Immature natural killer cell (primary cell): ENCODE measurements at regions not wholly inside any gene's neighbourhood (a gene's known extent, or its start where the extent isn't known, plus 50 kb on each side); places are given as distances from the start of the nearest gene placed in this dataset.
"Not testable (repeated sequence)": the region's sequence is repeated elsewhere in the genome, so short reads cannot be mapped to it uniquely, and the experiment has no call there.

Experiments
- DNase-seq, 3 donors: peaks; one replicate each; pipeline ENCODE4 v3.0.0; 2022; ENCODE audit warnings: mixed read lengths in 1 of 3
- H3K27ac Mint-ChIP-seq, 6 donors: one replicate each; pipeline ENCODE4 v1.8.0; 2020; ENCODE audit warnings: mixed read lengths in 6 of 6, mild to moderate bottlenecking in 5 of 6, inconsistent platforms in 4 of 6, moderate library complexity in 3 of 6
- H3K27me3 Mint-ChIP-seq, 3 donors: one replicate each; pipeline ENCODE4 v1.8.0; 2020 to 2021; ENCODE audit warnings: low read depth in 3 of 3, mild to moderate bottlenecking in 3 of 3, mixed read lengths in 3 of 3, moderate library complexity in 3 of 3, inconsistent platforms in 1 of 3
- H3K36me3 Mint-ChIP-seq, 3 donors: one replicate each; pipeline ENCODE4 v1.8.0; 2020; ENCODE audit warnings: mixed read lengths in 3 of 3, inconsistent platforms in 2 of 3, mild to moderate bottlenecking in 2 of 3
- H3K4me1 Mint-ChIP-seq, 2 donors: one replicate each; pipeline ENCODE4 v1.8.0; 2020; ENCODE audit warnings: inconsistent platforms in 2 of 2, mild to moderate bottlenecking in 2 of 2, mixed read lengths in 2 of 2, moderate library complexity in 1 of 2
- H3K4me3 Mint-ChIP-seq, 5 donors: one replicate each; pipeline ENCODE4 v1.8.0; 2020; ENCODE audit warnings: mild to moderate bottlenecking in 5 of 5, mixed read lengths in 5 of 5, inconsistent platforms in 3 of 5, moderate library complexity in 3 of 5
- H3K9me3 Mint-ChIP-seq, 6 donors: one replicate each; pipeline ENCODE4 v1.8.0; 2020; ENCODE audit warnings: mild to moderate bottlenecking in 6 of 6, mixed read lengths in 6 of 6, inconsistent platforms in 4 of 6, moderate library complexity in 3 of 6

GRCh38 chr7:17037356-17037755 is 155.6 kb upstream of the AGR3 start:
- DNase-seq, result no peak
- Mint-ChIP-seq H3K4me3 (no peak overlapping the region), H3K27me3 (peaks cover 0 to 2% (median 0%) of the 10 kb centered on the region in 3 donors), H3K4me1 (peaks cover 30 to 44% of the 10 kb centered on the region in 2 donors), H3K36me3 (peaks cover 0 to 3% (median 0%) of the 10 kb centered on the region in 3 donors), H3K27ac (peak overlapping the region in 1 of 6 donors; percentile 57), H3K9me3 (no peaks in the 10 kb centered on the region)

GRCh38 chr7:17038160-17038782 is 156.5 kb upstream of the AGR3 start:
- peaks cover 0 to 3% (median 0%) of the 10 kb centered on the region in 3 donors for H3K36me3 Mint-ChIP-seq
- no peaks in the 10 kb centered on the region for H3K9me3 Mint-ChIP-seq
- peak overlapping the region; percentile 19 to 76 (median 53) for H3K27ac Mint-ChIP-seq
- peak overlapping the region; percentile 46 to 69 (median 62) for H3K4me3 Mint-ChIP-seq
- peak; percentile 17 to 20 (median 19) for DNase-seq
- peaks cover 0 to under 1% (median 0%) of the 10 kb centered on the region in 3 donors for H3K27me3 Mint-ChIP-seq
- H3K4me1 Mint-ChIP-seq, result peaks cover 34 to 50% of the 10 kb centered on the region in 2 donors

GRCh38 chr7:17038783-17039170 is 157.0 kb upstream of the AGR3 start:
- Mint-ChIP-seq H3K36me3 (peaks cover 0 to 3% (median 0%) of the 10 kb centered on the region in 3 donors), H3K4me1 (peaks cover 38 to 55% of the 10 kb centered on the region in 2 donors), H3K9me3 (no peaks in the 10 kb centered on the region), H3K27ac (peak overlapping the region in 4 of 6 donors; percentile 33 to 76 (median 44)), H3K27me3 (no peaks in the 10 kb centered on the region), H3K4me3 (peak overlapping the region in 4 of 5 donors; percentile 24 to 69 (median 64))
- no peak for DNase-seq

GRCh38 chr7:17039372-17039771 is 157.6 kb upstream of the AGR3 start:
- Mint-ChIP-seq H3K27me3 (no peaks in the 10 kb centered on the region), H3K36me3 (peaks cover 0 to 5% (median 0%) of the 10 kb centered on the region in 3 donors), H3K4me1 (peaks cover 42 to 61% of the 10 kb centered on the region in 2 donors), H3K4me3 (no peak overlapping the region), H3K27ac (no peak overlapping the region), H3K9me3 (no peaks in the 10 kb centered on the region)
- DNase-seq, result no peak

- Mint-ChIP-seq H3K4me1 (peaks cover 47 to 66% of the 10 kb centered on the region in 2 donors), H3K27me3 (peaks cover 0 to 4% (median 0%) of the 10 kb centered on the region in 3 donors), H3K36me3 (peaks cover 0 to 5% (median 0%) of the 10 kb centered on the region in 3 donors), H3K27ac (no peak overlapping the region), H3K9me3 (no peaks in the 10 kb centered on the region), H3K4me3 (no peak overlapping the region)
- no peak for DNase-seq
These were observed 158.9 kb upstream of the AGR3 start for GRCh38 chr7:17040716-17041115.

GRCh38 chr7:17041324-17041723 is 159.5 kb upstream of the AGR3 start:
- H3K27me3 Mint-ChIP-seq, result peaks cover 0 to 4% (median 0%) of the 10 kb centered on the region in 3 donors
- H3K36me3 Mint-ChIP-seq, result peaks cover 0 to 5% (median 0%) of the 10 kb centered on the region in 3 donors
- DNase-seq, result no peak
- H3K27ac Mint-ChIP-seq, result no peak overlapping the region
- no peak overlapping the region for H3K4me3 Mint-ChIP-seq
- peaks cover 47 to 66% of the 10 kb centered on the region in 2 donors for H3K4me1 Mint-ChIP-seq
- H3K9me3 Mint-ChIP-seq, result no peaks in the 10 kb centered on the region

GRCh38 chr7:17042211-17042610 is 160.4 kb upstream of the AGR3 start:
- Mint-ChIP-seq H3K9me3 (no peaks in the 10 kb centered on the region), H3K4me1 (peaks cover 47 to 64% of the 10 kb centered on the region in 2 donors), H3K4me3 (no peak overlapping the region), H3K36me3 (peaks cover 0 to 5% (median 0%) of the 10 kb centered on the region in 3 donors), H3K27ac (no peak overlapping the region), H3K27me3 (peaks cover 0 to 4% (median 0%) of the 10 kb centered on the region in 3 donors)
- DNase-seq, result no peak

GRCh38 chr7:17043012-17043877 is 161.5 kb upstream of the AGR3 start:
- Mint-ChIP-seq H3K4me1 (peaks cover 36 to 54% of the 10 kb centered on the region in 2 donors), H3K4me3 (peak overlapping the region in 4 of 5 donors; percentile 3 to 56 (median 30)), H3K27ac (peak overlapping the region in 2 of 6 donors; percentile 2 to 57), H3K27me3 (peaks cover 0 to 4% (median 0%) of the 10 kb centered on the region in 3 donors), H3K9me3 (no peaks in the 10 kb centered on the region), H3K36me3 (peaks cover 0 to 5% (median 0%) of the 10 kb centered on the region in 3 donors)
- no peak for DNase-seq

- Mint-ChIP-seq H3K36me3 (peaks cover 0 to 3% (median 0%) of the 10 kb centered on the region in 3 donors), H3K27ac (peak overlapping the region in 1 of 6 donors; percentile 76), H3K9me3 (no peaks in the 10 kb centered on the region), H3K27me3 (peaks cover 0 to 4% (median 0%) of the 10 kb centered on the region in 3 donors), H3K4me1 (peaks cover 27 to 44% of the 10 kb centered on the region in 2 donors), H3K4me3 (no peak overlapping the region)
- DNase-seq, result no peak
These were observed 162.6 kb upstream of the AGR3 start for GRCh38 chr7:17044396-17044795.

- no peak overlapping the region for H3K4me3 Mint-ChIP-seq
- H3K4me1 Mint-ChIP-seq, result peaks cover 26 to 44% of the 10 kb centered on the region in 2 donors
- peak overlapping the region in 1 of 6 donors; percentile 76 for H3K27ac Mint-ChIP-seq
- DNase-seq, result no peak
- H3K36me3 Mint-ChIP-seq, result peaks cover 0 to 3% (median 0%) of the 10 kb centered on the region in 3 donors
- H3K27me3 Mint-ChIP-seq, result peaks cover 0 to 4% (median 0%) of the 10 kb centered on the region in 3 donors
- no peaks in the 10 kb centered on the region for H3K9me3 Mint-ChIP-seq
These were observed 163.1 kb upstream of the AGR3 start for GRCh38 chr7:17044861-17045260.

GRCh38 chr7:17046259-17046658 is 164.5 kb upstream of the AGR3 start:
- Mint-ChIP-seq H3K9me3 (no peaks in the 10 kb centered on the region), H3K27ac (no peak overlapping the region), H3K27me3 (peaks cover 0 to 4% (median 0%) of the 10 kb centered on the region in 3 donors), H3K4me3 (no peak overlapping the region), H3K36me3 (peaks cover 0 to 3% (median 0%) of the 10 kb centered on the region in 3 donors), H3K4me1 (peaks cover 24 to 43% of the 10 kb centered on the region in 2 donors)
- DNase-seq, result no peak

- Mint-ChIP-seq H3K4me3 (no peak overlapping the region), H3K27ac (no peak overlapping the region), H3K9me3 (no peaks in the 10 kb centered on the region), H3K36me3 (peaks cover 0 to 3% (median 0%) of the 10 kb centered on the region in 3 donors), H3K27me3 (peaks cover 0 to 4% (median 0%) of the 10 kb centered on the region in 3 donors), H3K4me1 (peaks cover 21 to 39% of the 10 kb centered on the region in 2 donors)
- DNase-seq, result no peak
These were observed 164.9 kb upstream of the AGR3 start for GRCh38 chr7:17046666-17047065.

GRCh38 chr7:17053164-17053563 is 171.4 kb upstream of the AGR3 start:
- DNase-seq, H3K9me3 Mint-ChIP-seq, H3K4me3 Mint-ChIP-seq, H3K36me3 Mint-ChIP-seq, H3K27ac Mint-ChIP-seq, H3K27me3 Mint-ChIP-seq, H3K4me1 Mint-ChIP-seq: not testable (repeated sequence)

GRCh38 chr7:17054206-17054605 is 172.4 kb upstream of the AGR3 start:
- H3K27ac Mint-ChIP-seq, result no peak overlapping the region
- H3K27me3 Mint-ChIP-seq, result no peaks in the 10 kb centered on the region
- no peaks in the 10 kb centered on the region for H3K4me1 Mint-ChIP-seq
- H3K36me3 Mint-ChIP-seq, result no peaks in the 10 kb centered on the region
- H3K9me3 Mint-ChIP-seq, result no peaks in the 10 kb centered on the region
- no peak overlapping the region for H3K4me3 Mint-ChIP-seq
- no peak for DNase-seq
